ENCODE measurements at regions not wholly inside any gene's neighbourhood (a gene's known extent, or its start where the extent isn't known, plus 50 kb on each side); places are given as distances from the start of the nearest gene placed in this dataset.

DNA sequence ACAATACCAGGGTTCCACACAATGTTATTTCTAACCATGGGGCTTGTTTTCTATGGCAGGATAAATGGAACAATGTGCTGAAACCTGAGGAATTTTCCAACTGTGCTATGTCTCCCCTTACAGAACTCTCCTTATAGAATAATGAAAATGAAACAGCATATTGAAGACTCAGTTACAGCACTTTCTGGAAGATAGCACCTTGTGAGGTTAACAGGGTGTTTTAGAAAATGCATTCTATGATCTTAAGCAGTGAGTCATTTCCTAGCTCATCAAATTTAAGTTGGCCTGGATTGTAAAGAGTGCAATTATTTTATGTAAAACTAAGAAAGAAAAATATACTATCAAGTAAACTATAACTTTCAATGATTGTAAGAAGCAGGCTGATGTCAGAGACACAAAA lies 60.1 kb upstream of the CNTN1 start:
- ATAC-seq (no peak), DNase-seq (ENCODE audit: low spot score) (no peak)
- Histone ChIP-seq H3K36me3 (ENCODE audit: insufficient read depth) (no peaks in the 10 kb centered on the region), H3K4me3 (no peak overlapping the region), H2AFZ (no peak overlapping the region), H3K4me2 (no peak overlapping the region), H3F3A (replicated peaks; ENCODE audit: low read depth) (no peaks in the 10 kb centered on the region), H3K9me2 (ENCODE audit: insufficient read depth) (0 out of 2 replicates have a peak, but pooled peaks cover 5% of the 10 kb centered on the region), H3K79me2 (replicated peaks; ENCODE audit: insufficient read depth) (no peaks in the 10 kb centered on the region), H3K27ac (ENCODE audit: low read depth) (no peak overlapping the region), H3K4me1 (ENCODE audit: insufficient read depth) (no peaks in the 10 kb centered on the region), H3K27me3 (ENCODE audit: insufficient read depth) (no peaks in the 10 kb centered on the region), H4K20me1 (replicated peaks; ENCODE audit: insufficient read depth) (no peaks in the 10 kb centered on the region)
- no peaks in the 10 kb centered on the region; the same call in 2 of the 3 replicates for H3K9me3 Mint-ChIP-seq
- no peak for TF ChIP-seq POLR2AphosphoS5 (IDR thresholded peaks at IDR 0.05; ENCODE audit: low read depth)
- no peak for TF ChIP-seq ZNF331 (CRISPR knock-in tag; IDR thresholded peaks at IDR 0.05; ENCODE audit: low read depth)
- TF ChIP-seq REST (IDR thresholded peaks at IDR 0.05; ENCODE audit: unreplicated experiment) = no peak
- TF ChIP-seq EZH2phosphoT487 (IDR thresholded peaks at IDR 0.05; ENCODE audit: unreplicated experiment) = no peak
- TF ChIP-seq CREB1 (CRISPR knock-in tag; IDR thresholded peaks at IDR 0.05; ENCODE audit: low read depth) = no peak
- no peak for TF ChIP-seq ZNF462 (CRISPR knock-in tag; IDR thresholded peaks at IDR 0.05)
- TF ChIP-seq NANOG (IDR thresholded peaks at IDR 0.05; ENCODE audit: borderline replicate concordance) = no peak
- no peak for TF ChIP-seq STAT1 (IDR thresholded peaks at IDR 0.05; ENCODE audit: unreplicated experiment)
- TF ChIP-seq EZH2 (IDR thresholded peaks at IDR 0.05; ENCODE audit: low read depth, unreplicated experiment) = no peak
- TF ChIP-seq, protein P1, sequence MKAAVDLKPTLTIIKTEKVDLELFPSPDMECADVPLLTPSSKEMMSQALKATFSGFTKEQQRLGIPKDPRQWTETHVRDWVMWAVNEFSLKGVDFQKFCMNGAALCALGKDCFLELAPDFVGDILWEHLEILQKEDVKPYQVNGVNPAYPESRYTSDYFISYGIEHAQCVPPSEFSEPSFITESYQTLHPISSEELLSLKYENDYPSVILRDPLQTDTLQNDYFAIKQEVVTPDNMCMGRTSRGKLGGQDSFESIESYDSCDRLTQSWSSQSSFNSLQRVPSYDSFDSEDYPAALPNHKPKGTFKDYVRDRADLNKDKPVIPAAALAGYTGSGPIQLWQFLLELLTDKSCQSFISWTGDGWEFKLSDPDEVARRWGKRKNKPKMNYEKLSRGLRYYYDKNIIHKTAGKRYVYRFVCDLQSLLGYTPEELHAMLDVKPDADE (IDR thresholded peaks at IDR 0.05) = no peak
- no peak for TF ChIP-seq CTCF (conservative IDR thresholded peaks at IDR 0.05; ENCODE audit: low read depth in 2 of 2)
- H3K27me3 Mint-ChIP-seq (ENCODE audit: insufficient read depth, low read depth, poor library complexity) = no peaks in the 10 kb centered on the region
- no peak overlapping the region for H3K4me3 Mint-ChIP-seq
- no peaks in the 10 kb centered on the region for H3K36me3 Mint-ChIP-seq (ENCODE audit: low read depth)
- no peaks in the 10 kb centered on the region for H3K4me1 Mint-ChIP-seq
- no peak overlapping the region for H3K27ac Mint-ChIP-seq

Data from GM23338 (cell line).